Upper lobe of left lung (tissue), 6 donors: ENCODE measurements at regions not wholly inside any gene's neighbourhood (a gene's known extent, or its start where the extent isn't known, plus 50 kb on each side); places are given as distances from the start of the nearest gene placed in this dataset.

Experiments used
- ATAC-seq, 2 donors: fragments of 200-7000 bp; cut with Tn5 transposase; one replicate each; pipeline ENCODE4 v1.9.1; 2022; ENCODE audit warnings: mild to moderate bottlenecking in 2 of 2, moderate library complexity in 2 of 2; ENCODE audit not compliant: low FRiP score in 2 of 2
- DNase-seq, 2 donors: peaks; one replicate each; pipeline ENCODE4 v3.0.0-alpha.2; 2019 to 2020
- H3K27ac ChIP-seq, 4 donors: fragments of 200-600 bp; sonication (generic); one replicate each; pipeline ENCODE4 v1.5.1; 2016 to 2019
- H3K27me3 ChIP-seq, 4 donors: fragments of 200-600 bp; sonication (generic); one replicate each; pipeline ENCODE4 v1.5.1; 2017 to 2019
- H3K36me3 ChIP-seq, 4 donors: fragments of 200-600 bp; sonication (generic); one replicate each; pipeline ENCODE4 v1.5.1; 2016 to 2019
- H3K4me1 ChIP-seq, 4 donors: fragments of 200-600 bp; sonication (generic); one replicate each; pipeline ENCODE4 v1.5.1; 2018 to 2019
- H3K4me3 ChIP-seq, 4 donors: fragments of 200-600 bp; sonication (generic); one replicate each; pipeline ENCODE4 v1.5.1; 2017 to 2019; ENCODE audit warnings: mild to moderate bottlenecking in 2 of 4, moderate library complexity in 1 of 4
- H3K9me3 ChIP-seq, 4 donors: fragments of 200-600 bp; sonication (generic); one replicate each; pipeline ENCODE4 v1.5.1; 2018 to 2019
- CTCF ChIP-seq, 6 experiments: fragments of 450-650 bp in 4 of 6; fragments of 200-600 bp in 2 of 6; sonication (generic) in 2 of 6; IDR thresholded peaks; one replicate each; pipeline ENCODE4 v1.5.1; 2016 to 2019; ENCODE audit warnings: antibody characterized with exemption in 6 of 6
- EP300 ChIP-seq, 4 donors: sonication (generic); formaldehyde crosslinking; IDR thresholded peaks; one replicate each; pipeline ENCODE4 v1.5.1; 2017; ENCODE audit warnings: antibody characterized with exemption in 4 of 4, control low read depth in 2 of 4
- POLR2A ChIP-seq, 4 donors: fragments of 450-650 bp; IDR thresholded peaks; one replicate each; pipeline ENCODE4 v1.5.1; 2016 to 2017; ENCODE audit warnings: antibody characterized with exemption in 4 of 4, mild to moderate bottlenecking in 2 of 4
- POLR2AphosphoS5 ChIP-seq, 2 donors: sonication (generic); formaldehyde crosslinking; IDR thresholded peaks; one replicate each; pipeline ENCODE4 v1.5.1; 2017; ENCODE audit warnings: antibody characterized with exemption in 2 of 2
- WGBS, 2 donors: methylation state at CpG; one replicate each; pipeline ENCODE4 v1.1.5; 2017 to 2018; 5-methylcytosine and 5-hydroxymethylcytosine counted together
- donor health status: DM: no; HTN: no; CAD: no; lungs with moderate emphysema.
- donor health status: DM: no; HTN: yes; CAD: no; lungs with severe emphysema.

GRCh38 chr7:121572615-121573014, 176.5 kb upstream of the FAM3C start:
- no peaks in the 10 kb centered on the region for H3K4me1 ChIP-seq
- H3K27me3 ChIP-seq: no peaks in the 10 kb centered on the region
- DNase-seq (peak in 1 of 2 donors; percentile 32), ATAC-seq (no peak)
- no peaks in the 10 kb centered on the region for H3K36me3 ChIP-seq
- 79 to 85% methylated on average over 6 to 7 of the region's 7 CpGs for WGBS, 2 donors
- H3K4me3 ChIP-seq: no peak overlapping the region
- no peak overlapping the region for H3K27ac ChIP-seq
- TF ChIP-seq EP300 (IDR thresholded peaks at IDR 0.05): no peak
- no peak for TF ChIP-seq CTCF (IDR thresholded peaks at IDR 0.05)
- TF ChIP-seq POLR2A (IDR thresholded peaks at IDR 0.05): no peak
- no peak for TF ChIP-seq POLR2AphosphoS5 (IDR thresholded peaks at IDR 0.05)
- no peaks in the 10 kb centered on the region for H3K9me3 ChIP-seq

- no peak overlapping the region for H3K4me3 ChIP-seq
- ATAC-seq: no peak
- no peaks in the 10 kb centered on the region for H3K27me3 ChIP-seq
- no peak overlapping the region for H3K27ac ChIP-seq
- H3K9me3 ChIP-seq: no peaks in the 10 kb centered on the region
- H3K4me1 ChIP-seq: no peaks in the 10 kb centered on the region
- DNase-seq: no peak
- 74 to 78% methylated on average over 3 of the region's 3 CpGs for WGBS, 2 donors
- TF ChIP-seq POLR2AphosphoS5 (IDR thresholded peaks at IDR 0.05): no peak
- TF ChIP-seq EP300 (IDR thresholded peaks at IDR 0.05): no peak
- TF ChIP-seq POLR2A (IDR thresholded peaks at IDR 0.05): no peak
- no peak for TF ChIP-seq CTCF (IDR thresholded peaks at IDR 0.05)
- H3K36me3 ChIP-seq: no peaks in the 10 kb centered on the region
These were observed 174.3 kb upstream of the FAM3C start for GRCh38 chr7:121570365-121570764.

GRCh38 chr7:121563177-121563576, 167.1 kb upstream of the FAM3C start:
- Histone ChIP-seq H3K4me3 (no peak overlapping the region), H3K4me1 (no peaks in the 10 kb centered on the region), H3K27me3 (no peaks in the 10 kb centered on the region), H3K9me3 (no peaks in the 10 kb centered on the region), H3K36me3 (no peaks in the 10 kb centered on the region), H3K27ac (no peak overlapping the region)
- DNase-seq (no peak), ATAC-seq (no peak)
- TF ChIP-seq POLR2A (IDR thresholded peaks at IDR 0.05) (no peak), CTCF (IDR thresholded peaks at IDR 0.05) (no peak), EP300 (IDR thresholded peaks at IDR 0.05) (no peak), POLR2AphosphoS5 (IDR thresholded peaks at IDR 0.05) (no peak)
- WGBS, 2 donors: 55 to 69% methylated on average over 1 of the region's 1 CpG

- no peaks in the 10 kb centered on the region for H3K27me3 ChIP-seq
- no peaks in the 10 kb centered on the region for H3K4me1 ChIP-seq
- no peak for DNase-seq
- H3K27ac ChIP-seq: no peak overlapping the region
- no peak for TF ChIP-seq POLR2A (IDR thresholded peaks at IDR 0.05)
- no peak for TF ChIP-seq POLR2AphosphoS5 (IDR thresholded peaks at IDR 0.05)
- no peak for TF ChIP-seq CTCF (IDR thresholded peaks at IDR 0.05)
- TF ChIP-seq EP300 (IDR thresholded peaks at IDR 0.05): no peak
- H3K4me3 ChIP-seq: no peak overlapping the region
- no peak for ATAC-seq
- WGBS, 2 donors: 88 to 100% methylated on average over 1 of the region's 1 CpG
- no peaks in the 10 kb centered on the region for H3K36me3 ChIP-seq
- no peaks in the 10 kb centered on the region for H3K9me3 ChIP-seq
These were observed 166.2 kb upstream of the FAM3C start for GRCh38 chr7:121562259-121562658.

GRCh38 chr7:121561717-121562116, 165.6 kb upstream of the FAM3C start:
- Histone ChIP-seq H3K27me3 (no peaks in the 10 kb centered on the region), H3K4me3 (no peak overlapping the region), H3K36me3 (no peaks in the 10 kb centered on the region), H3K4me1 (no peaks in the 10 kb centered on the region), H3K27ac (no peak overlapping the region), H3K9me3 (no peaks in the 10 kb centered on the region)
- 53 to 77% methylated on average over 1 of the region's 1 CpG for WGBS, 2 donors
- ATAC-seq: no peak
- DNase-seq: no peak
- TF ChIP-seq EP300 (IDR thresholded peaks at IDR 0.05) (no peak), POLR2AphosphoS5 (IDR thresholded peaks at IDR 0.05) (no peak)
